Caco-2 (cell line): ENCODE measurements at regions not wholly inside any gene's neighbourhood (a gene's known extent, or its start where the extent isn't known, plus 50 kb on each side); places are given as distances from the start of the nearest gene placed in this dataset.

Experiments
- BruUV-seq: library from RNA; stranded (reverse); fragments of 400-500 nt; replicated peaks from 2 replicates; lab custom pipeline; 2021; lab: Mats Ljungman, UMichigan
- CTCF ChIA-PET: fragments of 300-600 bp; sonication (Branson Sonifier 250); formaldehyde crosslinking; loops from one replicate; lab custom pipeline; 2022; ENCODE audit warnings: antibody characterized with exemption; lab: Charles Lee
- POLR2A ChIA-PET: fragments of 300-600 bp; sonication (Branson Sonifier 250); formaldehyde crosslinking; loops from one replicate; lab custom pipeline; 2022; ENCODE audit warnings: antibody characterized with exemption; lab: Charles Lee
- DNase-seq, 2 experiments: peaks; one replicate each; pipeline versions ENCODE4 v3.0.0 to v3.0.0-alpha.2; 2020 to 2022
- H3K27me3 ChIP-seq: replicated peaks from 2 replicates; pipeline ENCODE4 v1.6.0; 2011; ENCODE audit warnings: low read length; ENCODE audit not compliant: control insufficient read depth, insufficient read depth
- H3K36me3 ChIP-seq: 2 replicates; pipeline ENCODE4 v1.5.1; 2011; ENCODE audit warnings: low read length; ENCODE audit not compliant: control insufficient read depth, insufficient read depth
- H3K4me1 ChIP-seq: fragments of 250-450 bp; sonication (Bioruptor Pico); 2 replicates; pipeline ENCODE4 v1.5.1; 2020; ENCODE audit warnings: mild to moderate bottlenecking
- H3K4me3 ChIP-seq: 2 replicates; pipeline ENCODE4 v1.5.1; 2011; ENCODE audit warnings: low read depth, mild to moderate bottlenecking, control low read depth, low read length
- H3K9me3 ChIP-seq: fragments of 250-450 bp; sonication (Bioruptor Pico); 2 replicates; pipeline ENCODE4 v1.5.1; 2020; ENCODE audit warnings: mild to moderate bottlenecking, moderate library complexity
- H3K27ac Mint-ChIP-seq: one replicate; pipeline ENCODE4 v1.8.0; 2022; ENCODE audit warnings: mixed read lengths; ENCODE audit not compliant: unreplicated experiment
- H3K27me3 Mint-ChIP-seq: one replicate; pipeline ENCODE4 v1.8.0; 2022; ENCODE audit warnings: mixed read lengths; ENCODE audit not compliant: insufficient read depth, unreplicated experiment
- H3K36me3 Mint-ChIP-seq: one replicate; pipeline ENCODE4 v1.8.0; 2022; ENCODE audit warnings: mild to moderate bottlenecking, mixed read lengths; ENCODE audit not compliant: insufficient read depth, unreplicated experiment
- H3K4me1 Mint-ChIP-seq: one replicate; pipeline ENCODE4 v1.8.0; 2022; ENCODE audit warnings: low read depth, mixed read lengths; ENCODE audit not compliant: unreplicated experiment
- H3K4me3 Mint-ChIP-seq: one replicate; pipeline ENCODE4 v1.8.0; 2022; ENCODE audit warnings: mild to moderate bottlenecking, moderate library complexity, mixed read lengths; ENCODE audit not compliant: unreplicated experiment
- H3K9me3 Mint-ChIP-seq: one replicate; pipeline ENCODE4 v1.8.0; 2022; ENCODE audit warnings: mixed read lengths; ENCODE audit not compliant: unreplicated experiment
- intact Hi-C: fragments of 100-400 bp; cut with micrococcal nuclease; formaldehyde crosslinking; loops from one replicate; pipeline ENCODE4 v1.10.0; 2022; ENCODE audit not compliant: unreplicated experiment
- TF ChIP-seq, protein P1 (sequence below), 2 experiments: fragments of 200-600 bp in 1 of 2; IDR thresholded peaks; 1 replicate in 1 of 2; 2 replicates in 1 of 2; pipeline versions ENCODE4 v1.5.1 to v1.8.0; 2011 to 2022; ENCODE audit warnings: antibody characterized with exemption in 1 of 2, control low read depth in 1 of 2, inconsistent platforms in 1 of 2, low read depth in 1 of 2, low read length in 1 of 2, mild to moderate bottlenecking in 1 of 2, moderate library complexity in 1 of 2; ENCODE audit not compliant: insufficient read depth in 1 of 2, severe bottlenecking in 1 of 2, unreplicated experiment in 1 of 2

DNA sequence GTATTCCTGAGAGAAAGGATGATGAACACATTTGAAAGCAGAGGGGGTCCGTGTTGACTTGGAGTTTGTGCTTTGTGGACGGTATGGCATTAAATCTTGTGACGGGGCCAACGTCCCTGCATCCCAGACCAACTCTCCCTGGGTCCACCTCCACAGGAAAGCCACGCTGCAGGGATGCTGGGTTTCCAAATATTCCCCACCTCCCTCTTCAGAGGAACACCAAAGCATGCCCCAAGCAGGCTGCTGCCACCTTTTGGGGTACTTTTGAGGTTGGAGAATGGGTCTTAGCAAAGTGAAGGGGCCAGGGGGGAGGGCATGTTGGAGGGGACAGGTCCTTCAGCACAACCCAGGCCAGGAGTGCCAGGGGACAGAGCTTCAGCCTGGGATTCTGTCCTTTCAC lies 504.4 kb downstream of the TCERG1L start:
- H3K27me3 Mint-ChIP-seq: no peaks in the 10 kb centered on the region
- intact Hi-C loops: no loop called here
- no peak for DNase-seq
- POLR2A ChIA-PET: no interaction called here
- Histone ChIP-seq H3K9me3 (no peaks in the 10 kb centered on the region), H3K27me3 (no peaks in the 10 kb centered on the region), H3K36me3 (no peaks in the 10 kb centered on the region), H3K4me3 (no peak overlapping the region), H3K4me1 (no peaks in the 10 kb centered on the region)
- no peaks in the 10 kb centered on the region for H3K36me3 Mint-ChIP-seq
- H3K4me3 Mint-ChIP-seq: no peak overlapping the region
- no peaks in the 10 kb centered on the region for H3K4me1 Mint-ChIP-seq
- TF ChIP-seq, protein P1, sequence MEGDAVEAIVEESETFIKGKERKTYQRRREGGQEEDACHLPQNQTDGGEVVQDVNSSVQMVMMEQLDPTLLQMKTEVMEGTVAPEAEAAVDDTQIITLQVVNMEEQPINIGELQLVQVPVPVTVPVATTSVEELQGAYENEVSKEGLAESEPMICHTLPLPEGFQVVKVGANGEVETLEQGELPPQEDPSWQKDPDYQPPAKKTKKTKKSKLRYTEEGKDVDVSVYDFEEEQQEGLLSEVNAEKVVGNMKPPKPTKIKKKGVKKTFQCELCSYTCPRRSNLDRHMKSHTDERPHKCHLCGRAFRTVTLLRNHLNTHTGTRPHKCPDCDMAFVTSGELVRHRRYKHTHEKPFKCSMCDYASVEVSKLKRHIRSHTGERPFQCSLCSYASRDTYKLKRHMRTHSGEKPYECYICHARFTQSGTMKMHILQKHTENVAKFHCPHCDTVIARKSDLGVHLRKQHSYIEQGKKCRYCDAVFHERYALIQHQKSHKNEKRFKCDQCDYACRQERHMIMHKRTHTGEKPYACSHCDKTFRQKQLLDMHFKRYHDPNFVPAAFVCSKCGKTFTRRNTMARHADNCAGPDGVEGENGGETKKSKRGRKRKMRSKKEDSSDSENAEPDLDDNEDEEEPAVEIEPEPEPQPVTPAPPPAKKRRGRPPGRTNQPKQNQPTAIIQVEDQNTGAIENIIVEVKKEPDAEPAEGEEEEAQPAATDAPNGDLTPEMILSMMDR (IDR thresholded peaks at IDR 0.05; ENCODE audit: insufficient read depth in 1 of 2, low read depth in 1 of 2, low read length in 1 of 2, severe bottlenecking in 1 of 2, unreplicated experiment in 1 of 2): no peak
- H3K27ac Mint-ChIP-seq: no peak overlapping the region
- H3K9me3 Mint-ChIP-seq: peaks cover 11% of the 10 kb centered on the region
- no TSS peak for BruUV-seq
- CTCF ChIA-PET: no interaction called here

DNA sequence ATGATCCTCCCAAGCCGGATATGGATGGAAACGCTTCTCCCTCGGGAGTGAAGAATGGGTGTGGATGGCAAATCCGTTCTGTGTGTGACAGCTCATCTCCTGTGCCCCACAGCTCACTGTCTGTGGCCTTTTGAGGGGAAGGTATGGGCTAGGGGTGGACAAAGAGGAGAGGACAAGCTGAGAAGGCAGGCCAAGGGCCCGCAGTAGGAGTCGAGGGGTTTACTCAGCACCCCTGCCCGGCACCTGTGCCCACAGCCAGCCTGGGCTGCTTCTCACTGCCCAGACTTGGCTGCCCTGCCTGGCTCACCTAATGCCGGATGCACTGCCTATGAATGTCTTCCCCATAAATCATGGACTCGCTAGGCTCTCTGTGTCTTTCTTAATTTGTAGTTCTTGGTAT lies 503.8 kb downstream of the TCERG1L start:
- BruUV-seq: no TSS peak
- intact Hi-C loops: no loop called here
- H3K27me3 Mint-ChIP-seq: no peaks in the 10 kb centered on the region
- no peaks in the 10 kb centered on the region for H3K9me3 ChIP-seq
- ChIA-PET POLR2A (no interaction called here), CTCF (no interaction called here)
- no peaks in the 10 kb centered on the region for H3K4me1 Mint-ChIP-seq
- H3K27me3 ChIP-seq: no peaks in the 10 kb centered on the region
- no peak for DNase-seq
- peaks cover 11% of the 10 kb centered on the region for H3K9me3 Mint-ChIP-seq
- no peak overlapping the region for H3K27ac Mint-ChIP-seq
- no peaks in the 10 kb centered on the region for H3K4me1 ChIP-seq
- H3K4me3 ChIP-seq: no peak overlapping the region
- TF ChIP-seq, protein P1 (IDR thresholded peaks at IDR 0.05; ENCODE audit: insufficient read depth in 1 of 2, low read depth in 1 of 2, low read length in 1 of 2, severe bottlenecking in 1 of 2, unreplicated experiment in 1 of 2): no peak
- H3K36me3 ChIP-seq: no peaks in the 10 kb centered on the region
- H3K4me3 Mint-ChIP-seq: no peak overlapping the region
- H3K36me3 Mint-ChIP-seq: no peaks in the 10 kb centered on the region

DNA sequence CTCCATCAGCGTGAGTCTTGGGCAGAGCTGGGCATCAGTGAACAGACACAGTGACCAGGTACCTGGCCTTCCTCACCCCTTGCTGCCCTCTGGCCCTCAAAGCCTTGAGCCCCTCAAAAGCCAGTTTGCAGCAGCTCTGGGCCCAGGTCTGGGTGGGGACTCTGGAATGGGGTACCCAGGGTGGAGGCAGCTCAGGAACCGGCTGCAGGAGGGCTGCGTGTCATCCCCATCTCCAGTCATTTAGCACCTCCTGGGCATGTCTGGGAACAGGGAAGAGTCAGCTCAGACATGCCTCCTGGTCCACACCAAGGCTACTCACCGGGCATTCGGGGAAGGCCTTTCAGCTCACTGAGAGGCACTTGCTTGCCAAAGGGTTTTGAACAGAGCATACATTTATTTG lies 503.3 kb downstream of the TCERG1L start:
- BruUV-seq: no TSS peak
- DNase-seq: no peak

More for the DNA sequence above, 503.3 kb downstream of the TCERG1L start:
- H3K4me1 Mint-ChIP-seq: no peaks in the 10 kb centered on the region
- H3K36me3 Mint-ChIP-seq: no peaks in the 10 kb centered on the region
- H3K27me3 Mint-ChIP-seq: no peaks in the 10 kb centered on the region
- peaks cover 11% of the 10 kb centered on the region for H3K9me3 Mint-ChIP-seq
- no peaks in the 10 kb centered on the region for H3K9me3 ChIP-seq
- H3K27ac Mint-ChIP-seq: no peak overlapping the region
- ChIA-PET POLR2A (no interaction called here), CTCF (no interaction called here)
- H3K4me1 ChIP-seq: no peaks in the 10 kb centered on the region
- no peaks in the 10 kb centered on the region for H3K27me3 ChIP-seq
- H3K36me3 ChIP-seq: no peaks in the 10 kb centered on the region
- no peak overlapping the region for H3K4me3 Mint-ChIP-seq
- no peak overlapping the region for H3K4me3 ChIP-seq
- intact Hi-C loops: no loop called here
- TF ChIP-seq, protein P1 (IDR thresholded peaks at IDR 0.05; ENCODE audit: insufficient read depth in 1 of 2, low read depth in 1 of 2, low read length in 1 of 2, severe bottlenecking in 1 of 2, unreplicated experiment in 1 of 2): no peak
